GM21381 (cell line): ENCODE measurements at regions not wholly inside any gene's neighbourhood (a gene's known extent, or its start where the extent isn't known, plus 50 kb on each side); places are given as distances from the start of the nearest gene placed in this dataset.
"Not testable (repeated sequence)": the region's sequence is repeated elsewhere in the genome, so short reads cannot be mapped to it uniquely, and the experiment has no call there.

Experiments
- ATAC-seq: cut with Tn5 transposase; IDR thresholded peaks from one replicate; pipeline ENCODE4 v1.9.1; 2021; ENCODE audit warnings: mild to moderate bottlenecking, moderate library complexity; ENCODE audit not compliant: unreplicated experiment

DNA sequence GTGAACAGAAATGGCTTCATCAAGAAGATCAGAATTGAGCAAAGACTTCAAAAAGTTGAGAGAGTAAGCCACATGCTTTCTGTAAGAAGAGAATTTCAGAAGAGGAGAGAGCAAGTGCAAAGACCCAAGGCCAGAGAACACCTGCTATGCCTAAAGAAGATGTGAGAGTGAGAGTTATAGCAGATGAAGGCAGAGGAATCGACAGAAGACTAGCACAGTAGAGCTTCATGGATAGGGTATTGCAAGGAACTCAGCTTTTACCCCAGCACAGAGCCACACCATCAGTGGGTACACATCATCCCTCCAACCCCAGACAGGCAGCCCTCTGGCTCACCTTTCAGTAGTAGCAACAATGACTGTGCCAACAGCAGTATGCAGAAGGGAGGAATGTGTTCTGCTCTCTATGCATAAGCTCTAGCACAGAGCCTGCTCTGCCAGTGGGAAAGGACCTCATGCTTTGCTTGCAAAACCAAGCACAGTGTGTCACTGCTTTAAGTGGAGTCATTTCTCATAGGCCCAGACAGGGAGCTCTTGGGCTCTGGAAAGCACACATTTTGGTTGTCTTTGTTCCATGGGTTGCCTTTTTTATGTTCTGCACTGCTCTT lies 318.6 kb downstream of the NAF1 start:
- ATAC-seq: peak; percentile 42

DNA sequence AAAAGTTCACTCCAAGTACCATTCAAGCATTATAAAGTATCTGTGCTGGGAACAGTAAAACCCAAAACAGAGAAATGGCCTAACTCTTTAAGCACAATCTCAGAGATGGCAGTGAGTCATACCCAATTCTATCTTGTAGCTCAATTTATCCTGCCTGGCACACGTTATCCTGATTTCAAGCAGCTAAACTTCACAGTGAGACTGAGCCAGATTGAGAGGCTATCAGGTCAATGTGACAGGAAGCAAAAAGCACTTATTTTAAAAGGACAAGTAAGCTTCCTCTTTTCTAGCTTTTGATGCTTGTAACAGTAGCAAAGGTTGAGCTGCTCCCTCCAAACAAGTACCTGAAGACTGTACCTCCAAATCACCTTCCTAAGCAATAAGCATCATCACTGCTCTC lies 324.9 kb downstream of the NAF1 start:
- no peak for ATAC-seq

DNA sequence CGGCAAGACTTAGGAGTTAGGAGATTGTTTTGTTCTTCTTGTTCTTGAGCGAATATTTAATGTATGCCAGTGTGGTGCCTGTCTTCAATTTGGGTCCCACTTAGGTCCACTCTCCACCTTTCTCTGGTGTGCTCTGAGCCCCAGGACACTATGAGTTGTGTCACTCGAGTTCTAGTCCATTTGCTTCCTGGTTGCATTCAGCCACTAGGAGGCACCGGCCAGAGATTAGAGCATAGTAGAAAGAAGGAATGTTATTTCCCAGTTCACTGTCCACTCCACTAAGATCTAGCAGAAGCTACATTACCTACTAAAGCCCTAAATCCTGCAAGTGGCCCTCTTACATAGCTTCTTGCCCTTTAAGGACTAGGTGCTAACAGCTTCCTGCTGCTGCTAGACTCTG lies 326.9 kb downstream of the NAF1 start:
- no peak for ATAC-seq

DNA sequence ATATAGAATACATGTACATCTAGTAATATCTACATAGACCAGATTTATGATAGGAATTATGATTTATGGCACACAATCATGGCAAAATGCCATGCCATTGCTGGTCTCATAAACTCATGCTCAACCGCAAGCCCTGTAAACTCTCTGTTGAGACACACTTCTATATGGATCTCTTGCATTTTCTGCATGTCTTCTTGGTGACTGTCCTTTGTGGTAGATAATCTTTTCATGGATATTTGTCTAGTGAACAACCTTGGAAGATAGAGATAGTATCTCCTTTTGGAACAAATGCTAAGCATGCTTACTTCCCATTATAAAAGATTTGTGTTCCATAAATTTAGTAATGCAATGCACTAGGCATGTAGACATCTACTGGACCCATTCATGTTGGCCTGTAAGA lies 328.0 kb downstream of the NAF1 start:
- no peak for ATAC-seq

DNA sequence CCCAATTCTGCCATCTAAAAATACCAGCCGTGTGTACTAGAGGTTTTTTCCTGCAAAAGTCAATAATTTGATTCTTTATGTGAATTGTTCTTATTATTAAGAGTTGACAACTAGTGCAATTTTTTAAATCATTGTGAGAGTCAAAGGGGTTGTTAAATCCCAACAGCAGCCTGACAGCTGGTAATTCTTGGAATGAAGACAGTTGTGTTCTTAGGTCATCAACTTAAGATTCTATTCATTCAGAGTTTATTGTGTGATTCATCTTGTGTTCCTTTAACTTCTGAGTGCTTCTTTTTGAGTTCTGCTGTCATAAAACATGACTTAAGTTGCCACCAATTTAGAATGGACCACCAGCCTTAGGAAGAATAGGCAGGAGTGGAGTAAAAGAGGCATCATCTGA lies 329.0 kb downstream of the NAF1 start:
- no peak for ATAC-seq

DNA sequence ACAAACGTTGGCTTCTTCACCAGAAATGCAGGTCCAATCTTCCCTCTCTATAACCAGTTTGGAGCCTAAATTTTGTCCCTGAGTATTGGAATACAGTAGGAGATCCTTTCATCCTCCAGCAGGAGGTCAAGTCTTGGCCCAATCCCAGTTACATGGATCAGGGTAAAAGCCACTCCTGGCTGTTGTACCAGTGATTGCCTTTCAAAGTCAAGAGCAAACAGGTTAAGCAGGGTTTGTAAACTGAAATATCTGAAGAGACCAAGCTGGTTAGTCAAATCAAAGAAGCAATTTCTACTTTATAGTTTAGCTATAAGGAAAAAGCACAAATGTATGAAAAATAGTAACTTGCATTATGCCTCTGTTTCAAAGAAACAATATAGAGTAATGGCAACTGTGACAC lies 329.4 kb downstream of the NAF1 start:
- ATAC-seq: no peak

DNA sequence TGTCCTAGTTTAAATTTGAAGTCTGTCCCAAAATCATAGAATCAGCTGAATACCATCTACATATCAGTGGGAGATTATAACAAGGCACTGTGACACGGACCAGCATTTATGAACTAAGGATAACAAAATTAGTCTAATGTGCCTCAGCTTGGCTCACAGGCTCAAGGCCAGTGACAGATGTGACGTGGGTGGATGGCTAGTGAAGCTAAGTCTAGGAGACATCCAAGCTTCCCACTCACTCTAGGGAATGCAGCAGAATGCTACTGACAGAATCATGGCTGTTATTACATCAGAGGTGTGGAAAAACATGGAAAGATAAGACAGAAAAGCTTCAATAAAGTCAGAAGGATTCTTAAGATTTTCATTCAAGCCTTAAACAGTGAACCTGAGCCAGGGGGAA lies 329.9 kb downstream of the NAF1 start:
- ATAC-seq: no peak

DNA sequence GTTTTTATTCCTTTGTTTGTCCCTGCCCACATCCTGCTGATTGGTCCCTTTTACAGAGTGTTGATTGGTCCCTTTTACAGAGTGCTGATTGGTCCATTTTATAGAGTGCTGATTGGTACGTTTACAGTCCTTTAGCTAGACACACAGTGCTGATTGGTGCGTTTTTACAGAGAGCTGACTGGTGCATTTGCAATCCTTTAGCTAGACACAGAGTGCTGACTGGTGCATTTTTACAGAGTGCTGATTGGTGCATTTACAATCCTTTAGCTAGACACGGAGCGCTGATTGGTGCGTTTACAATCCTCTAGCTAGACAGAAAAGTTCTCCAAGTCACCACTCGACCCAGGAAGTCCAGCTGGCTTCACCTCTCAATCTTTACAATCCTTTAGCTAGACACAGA lies 330.4 kb downstream of the NAF1 start:
- not testable (repeated sequence) for ATAC-seq

DNA sequence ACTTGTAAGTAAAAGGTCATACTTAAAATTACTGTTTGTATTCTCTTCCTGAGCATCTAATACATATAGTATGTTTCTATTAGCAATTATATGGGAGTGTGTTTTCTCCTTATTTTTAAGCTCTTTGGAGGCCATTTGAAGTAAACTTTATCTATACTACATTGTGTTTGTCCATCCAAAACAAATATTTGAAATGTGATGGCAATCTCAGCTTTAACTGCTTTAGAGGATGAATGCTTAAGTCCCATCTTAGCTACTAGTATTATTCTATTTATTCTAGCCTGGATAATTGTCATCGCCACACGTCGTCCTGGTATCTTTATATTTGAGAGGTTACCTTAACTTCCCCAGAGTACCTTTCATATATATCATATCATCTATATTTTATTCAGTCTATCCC lies 335.8 kb downstream of the NAF1 start:
- ATAC-seq: no peak

DNA sequence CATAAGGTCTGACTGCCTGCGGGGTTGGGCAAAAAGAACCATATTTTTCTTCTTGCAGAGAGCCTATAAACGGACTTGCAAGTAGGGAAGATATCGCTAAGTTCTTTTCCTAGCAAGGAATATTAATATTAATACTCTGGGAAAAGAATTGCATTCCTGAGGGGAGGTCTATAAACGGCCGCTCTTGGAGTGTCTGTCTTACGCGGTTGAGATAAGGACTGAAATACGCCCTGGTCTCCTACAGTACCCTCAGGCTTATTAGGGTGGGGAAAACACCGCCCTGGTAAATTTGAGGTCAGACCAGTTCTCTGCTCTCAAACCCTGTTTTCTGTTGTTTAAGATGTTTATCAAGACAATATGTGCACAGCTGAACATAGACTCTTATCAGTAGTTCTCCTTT lies 349.3 kb downstream of the NAF1 start:
- ATAC-seq: not testable (repeated sequence)

DNA sequence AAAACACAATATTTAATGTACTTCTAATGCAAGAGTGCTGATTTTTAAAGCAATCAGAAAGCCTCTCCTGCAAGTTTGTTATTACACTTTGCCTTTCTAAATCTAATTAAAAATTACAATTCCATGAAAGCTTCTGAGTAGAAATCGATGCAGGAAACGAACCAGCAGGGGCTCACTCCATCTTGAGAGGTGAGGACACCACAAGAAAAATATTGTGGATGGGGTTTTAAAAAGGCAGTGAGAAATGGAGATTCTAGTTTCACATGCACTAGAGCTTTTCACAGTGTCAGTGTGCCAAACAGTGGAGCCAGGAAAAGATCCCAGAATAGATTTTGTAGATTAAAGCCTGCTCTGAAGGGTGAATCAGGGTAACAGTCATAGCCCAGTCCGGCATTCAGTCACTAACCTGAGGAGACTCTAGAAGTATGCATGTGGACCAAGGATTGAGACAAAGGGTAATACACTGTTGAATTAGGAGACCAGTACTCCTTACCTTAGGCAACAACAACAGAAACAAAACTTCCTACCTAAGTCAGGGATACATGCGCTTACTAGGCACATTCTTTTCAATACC lies 362.3 kb downstream of the NAF1 start:
- no peak for ATAC-seq

DNA sequence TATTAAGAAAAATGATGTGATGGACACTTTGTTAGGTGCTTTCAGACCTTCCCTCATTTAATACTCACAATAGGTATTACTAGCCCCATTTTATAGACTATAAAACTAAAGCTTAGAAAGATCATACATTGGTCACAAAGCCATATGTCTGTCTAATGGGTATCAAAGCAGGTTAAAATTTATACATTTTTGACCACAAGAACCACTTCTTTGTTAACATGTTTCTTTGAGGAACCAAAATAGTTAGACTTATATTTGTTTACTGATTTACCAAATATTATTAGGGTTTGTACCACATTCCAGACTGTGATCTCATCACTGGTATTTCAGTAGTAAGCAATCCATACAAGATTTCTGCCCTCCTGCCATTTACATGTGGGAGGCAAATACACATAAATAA lies 363.3 kb downstream of the NAF1 start:
- peak; percentile 93 for ATAC-seq

DNA sequence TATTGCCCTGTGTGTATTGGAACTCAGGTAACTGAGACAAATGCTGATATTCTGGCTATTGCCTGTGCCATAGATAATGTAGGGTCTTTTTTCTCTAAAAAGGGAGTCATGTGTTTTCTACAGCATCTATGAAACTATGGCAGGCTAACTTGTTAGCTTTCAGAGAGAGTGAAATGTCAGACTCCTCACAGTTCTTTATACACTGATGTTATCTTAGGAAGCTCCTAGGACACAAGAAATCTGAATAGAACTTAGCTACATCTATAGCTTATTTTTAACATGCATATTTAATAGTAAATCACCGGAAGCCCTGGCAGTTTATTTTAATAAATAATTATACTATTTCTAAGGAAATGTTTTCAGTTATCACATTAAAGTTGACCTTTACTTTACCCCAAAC lies 369.6 kb downstream of the NAF1 start:
- no peak for ATAC-seq

DNA sequence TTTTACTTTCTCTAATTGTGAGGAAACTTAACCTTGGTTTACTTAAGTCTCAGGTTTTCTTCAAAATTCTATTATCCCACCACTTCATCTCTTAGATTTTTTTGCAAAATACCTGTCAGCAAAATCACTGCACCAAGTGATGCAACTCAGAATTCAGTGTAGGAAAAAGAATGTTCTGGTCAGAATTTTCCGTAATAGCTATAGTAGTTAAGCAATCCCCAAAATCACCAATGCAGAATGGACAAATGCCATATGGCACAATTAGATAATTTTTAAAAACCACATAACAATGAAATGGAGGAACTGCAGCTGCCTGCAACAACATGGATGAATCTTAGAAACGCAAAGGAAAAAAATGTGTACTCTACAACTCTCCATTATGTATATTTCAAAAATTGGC lies 373.1 kb downstream of the NAF1 start:
- ATAC-seq: no peak

DNA sequence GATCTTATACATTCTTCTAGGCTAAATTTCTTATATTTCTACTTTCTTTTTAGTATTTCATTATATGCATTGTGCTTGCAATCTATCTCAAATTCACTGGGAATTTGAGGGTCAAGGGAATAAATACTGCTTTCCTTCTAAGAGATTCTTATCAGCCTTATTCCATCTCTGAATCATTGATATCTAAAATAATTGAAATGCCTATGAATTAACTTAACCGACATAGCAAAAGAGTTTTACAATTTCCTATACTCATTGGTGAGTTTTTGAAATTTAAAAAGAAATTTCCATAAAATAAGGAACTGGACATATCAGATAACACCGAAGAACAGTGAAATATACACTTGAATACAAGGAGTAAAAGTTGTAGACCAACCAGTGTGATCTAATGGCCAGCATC lies 373.7 kb downstream of the NAF1 start:
- ATAC-seq: no peak

DNA sequence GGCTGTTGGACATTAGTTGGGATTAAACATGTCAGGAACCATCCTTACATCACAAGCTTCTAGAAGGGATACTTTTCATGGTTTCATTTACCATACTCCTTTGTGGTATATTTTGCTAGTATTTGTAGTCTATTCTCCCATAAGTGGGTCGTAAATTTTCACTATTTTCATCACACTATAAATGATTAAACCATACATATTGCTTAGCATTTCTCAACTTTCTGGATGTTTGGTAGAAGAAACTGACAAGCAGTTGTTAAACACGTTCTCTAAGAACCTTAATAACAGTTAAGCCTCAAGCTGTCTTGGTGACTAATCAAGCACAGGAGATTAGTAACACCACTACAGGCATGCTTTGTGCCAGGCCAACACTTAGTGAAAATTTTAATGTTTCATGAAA lies 375.5 kb downstream of the NAF1 start:
- no peak for ATAC-seq

DNA sequence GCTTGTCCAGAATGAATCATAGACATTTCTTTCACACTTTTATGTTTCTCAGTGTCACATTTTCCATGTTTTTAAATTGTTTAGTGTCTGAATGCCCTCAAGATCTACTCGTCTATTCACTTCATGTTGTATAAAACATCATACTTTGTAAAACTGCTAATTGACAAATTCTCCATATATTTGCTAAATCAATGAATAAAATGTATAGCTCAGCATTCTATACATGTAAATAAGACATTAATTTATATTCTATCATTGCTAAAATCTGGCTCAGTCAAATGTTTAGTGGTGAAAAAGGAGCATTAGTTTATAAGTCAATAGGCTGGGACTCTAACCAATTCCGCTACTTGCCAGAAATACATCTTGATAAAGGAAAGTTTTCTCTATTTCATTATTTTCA lies 379.6 kb downstream of the NAF1 start:
- no peak for ATAC-seq

DNA sequence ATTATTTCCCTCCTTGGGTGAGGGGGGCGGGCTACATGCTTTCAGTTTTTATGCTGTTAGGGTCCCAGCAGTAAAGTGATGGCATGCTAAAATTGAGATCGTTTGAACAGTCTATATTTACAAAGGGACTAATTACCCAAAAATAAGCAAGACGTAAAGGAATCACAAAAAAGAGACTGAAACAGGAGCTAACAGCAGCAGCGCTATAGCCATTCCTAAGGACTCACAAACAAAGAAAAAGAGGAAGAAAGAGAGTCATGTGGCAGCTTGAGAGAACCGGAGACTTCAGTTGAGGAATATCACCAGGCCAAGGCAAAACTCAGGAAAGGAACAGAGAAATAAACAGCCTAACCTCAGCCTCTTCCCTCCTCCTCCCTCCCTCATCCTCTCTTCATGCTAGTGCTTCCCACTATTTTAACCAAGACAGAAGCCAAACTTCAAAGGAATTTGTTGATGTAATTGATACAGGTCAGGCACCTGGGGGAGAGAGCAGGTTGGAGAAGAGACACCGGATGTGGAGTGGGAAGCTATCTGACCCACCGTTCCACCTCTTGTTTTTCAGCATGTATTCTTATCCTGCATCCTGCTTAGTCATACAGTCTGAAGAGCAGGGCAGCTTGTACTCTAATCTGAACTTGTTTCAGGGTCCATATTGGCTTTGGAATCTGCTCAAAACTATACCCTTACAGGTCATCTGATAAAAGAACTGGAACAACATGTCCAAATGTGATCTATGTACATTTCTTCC lies 383.7 kb downstream of the NAF1 start:
- no peak for ATAC-seq

DNA sequence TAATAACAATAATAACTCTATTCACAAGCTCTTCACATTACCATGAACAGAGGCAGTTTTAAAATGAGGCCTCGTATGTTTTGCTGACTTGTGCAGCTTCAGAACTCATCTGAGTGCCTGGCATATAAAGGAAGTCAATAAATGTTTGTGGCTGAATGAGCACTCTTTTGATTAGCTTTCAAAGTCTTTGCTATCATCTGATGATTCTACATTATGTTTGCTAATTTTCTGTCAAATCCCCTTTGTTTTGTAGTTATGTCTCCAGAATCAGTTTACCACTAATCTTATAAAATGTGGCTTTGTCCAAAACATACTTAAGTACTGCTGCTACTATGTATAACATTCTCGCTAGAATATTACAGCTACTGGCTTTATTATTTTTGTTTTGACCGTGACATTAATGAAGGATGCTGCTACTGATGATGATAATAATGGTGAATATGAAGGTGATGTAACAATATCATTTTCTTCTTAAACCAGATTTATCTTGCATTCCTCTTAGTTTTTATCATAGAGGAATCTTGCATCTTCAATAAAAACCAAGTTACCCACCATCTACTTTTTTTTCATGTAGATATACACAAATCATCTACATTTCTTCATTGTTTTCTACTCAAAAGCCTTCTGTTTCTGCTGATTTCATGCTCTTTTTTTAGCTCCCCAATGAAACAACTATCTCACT lies 384.5 kb downstream of the NAF1 start:
- no peak for ATAC-seq

DNA sequence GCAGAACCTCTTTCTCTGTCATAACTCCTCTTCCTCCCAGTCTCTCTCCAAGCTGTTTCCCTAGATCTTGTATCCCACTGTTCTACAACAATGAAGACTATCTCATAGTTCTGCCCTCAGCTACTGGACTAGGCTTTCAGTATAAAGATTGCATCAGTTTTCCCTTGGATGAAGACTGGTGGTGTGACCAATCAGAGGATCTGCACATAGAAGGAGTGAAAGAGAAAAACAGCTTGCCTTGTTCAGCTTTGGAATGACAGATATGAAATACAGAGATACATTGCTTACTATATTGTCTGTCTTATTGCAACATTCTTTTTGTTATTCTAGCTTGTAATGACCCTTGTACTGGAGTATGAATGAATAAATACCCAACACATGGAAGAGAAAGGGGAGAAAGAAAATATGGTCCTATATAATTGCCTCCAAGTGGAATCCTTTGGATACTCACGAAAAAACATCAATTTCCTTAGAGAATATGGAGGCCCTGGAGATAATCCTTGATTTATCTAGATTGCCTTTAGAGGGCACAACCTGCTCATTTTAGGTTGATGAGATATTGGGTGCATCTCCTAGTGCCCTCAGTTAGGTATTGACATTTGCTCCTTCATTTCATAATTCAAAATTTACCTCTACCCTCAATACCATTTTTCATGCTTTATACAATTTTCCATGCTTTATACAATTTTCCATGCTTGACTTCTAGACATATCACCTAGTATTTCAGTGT lies 395.8 kb downstream of the NAF1 start:
- ATAC-seq: no peak

DNA sequence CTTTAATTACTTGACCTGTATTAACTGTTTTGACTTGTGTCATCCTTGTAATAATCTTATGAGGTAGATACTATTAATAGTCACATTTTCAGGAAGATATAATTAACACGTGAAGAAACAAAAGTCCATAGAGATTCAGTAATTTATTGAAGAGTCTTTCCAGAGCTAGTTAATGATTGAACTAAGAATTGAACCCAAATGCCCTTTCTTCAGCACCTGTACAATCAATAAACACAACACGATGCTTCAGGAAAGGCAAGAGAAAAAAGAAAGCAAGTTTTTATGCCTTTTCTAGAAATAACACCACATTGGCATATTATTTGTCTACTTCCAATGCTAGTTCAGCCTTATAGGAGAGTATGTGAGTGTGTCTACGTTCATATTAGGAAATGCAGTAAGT lies 399.6 kb downstream of the NAF1 start:
- no peak for ATAC-seq
